Left ventricle myocardium inferior (tissue), 1 donor: ENCODE measurements at regions not wholly inside any gene's neighbourhood (a gene's known extent, or its start where the extent isn't known, plus 50 kb on each side); places are given as distances from the start of the nearest gene placed in this dataset.
A peak's percentile ranks its signal among the peaks of the same experiment; 100 is the strongest.
"Not testable (repeated sequence)": the region's sequence is repeated elsewhere in the genome, so short reads cannot be mapped to it uniquely, and the experiment has no call there.

Experiments
- DNase-seq: peaks from one replicate; pipeline ENCODE4 v3.0.0-alpha.2; 2020
- H3K27ac ChIP-seq: fragments of 200-600 bp; replicated peaks from 2 replicates; pipeline ENCODE4 v1.8.0; 2021
- H3K27me3 ChIP-seq: fragments of 200-600 bp; 2 replicates; pipeline ENCODE4 v1.8.0; 2021; ENCODE audit warnings: low read depth
- H3K36me3 ChIP-seq: fragments of 200-600 bp; 2 replicates; pipeline ENCODE4 v1.8.0; 2021
- H3K4me1 ChIP-seq: fragments of 200-600 bp; 2 replicates; pipeline ENCODE4 v1.8.0; 2021
- H3K4me3 ChIP-seq: fragments of 200-600 bp; 2 replicates; pipeline ENCODE4 v1.8.0; 2021; ENCODE audit warnings: mild to moderate bottlenecking, moderate library complexity
- H3K9me3 ChIP-seq: fragments of 200-600 bp; replicated peaks from 2 replicates; pipeline ENCODE4 v1.8.0; 2021
- CTCF ChIP-seq: fragments of 200-600 bp; IDR thresholded peaks from 2 replicates; pipeline ENCODE4 v1.8.0; 2021; ENCODE audit warnings: antibody characterized with exemption, mild to moderate bottlenecking, borderline replicate concordance
- intact Hi-C: fragments of 100-400 bp; cut with micrococcal nuclease; formaldehyde crosslinking; loops from one replicate; pipeline ENCODE4 v1.11.0; 2022
- donor health status: DM: no; HTN: yes; CAD: no; lungs with severe emphysema.

- H3K4me3 ChIP-seq, intact Hi-C loops, H3K9me3 ChIP-seq, DNase-seq, H3K4me1 ChIP-seq, H3K36me3 ChIP-seq, H3K27ac ChIP-seq: not testable (repeated sequence)
- peak; percentile 44 for TF ChIP-seq CTCF
- peaks cover 51% of the 10 kb centered on the region for H3K27me3 ChIP-seq
These were observed 130.7 kb downstream of the CRLF3 start for GRCh38 chr17:30693772-30694171.

- intact Hi-C loops, H3K4me1 ChIP-seq, DNase-seq, H3K4me3 ChIP-seq, H3K9me3 ChIP-seq, H3K27ac ChIP-seq, H3K36me3 ChIP-seq: not testable (repeated sequence)
- H3K27me3 ChIP-seq: peaks cover 44% of the 10 kb centered on the region
These were observed 135.1 kb downstream of the CRLF3 start for GRCh38 chr17:30689266-30690000.

- H3K9me3 ChIP-seq, H3K4me1 ChIP-seq, H3K27ac ChIP-seq, intact Hi-C loops, H3K4me3 ChIP-seq, DNase-seq, H3K36me3 ChIP-seq: not testable (repeated sequence)
- peaks cover 35% of the 10 kb centered on the region for H3K27me3 ChIP-seq
These were observed 137.7 kb downstream of the CRLF3 start for GRCh38 chr17:30686538-30687479.

GRCh38 chr17:30682280-30682679, 142.2 kb downstream of the CRLF3 start:
- H3K27me3 ChIP-seq: peaks cover 25% of the 10 kb centered on the region
- H3K9me3 ChIP-seq, H3K36me3 ChIP-seq, DNase-seq, H3K4me3 ChIP-seq, H3K27ac ChIP-seq, H3K4me1 ChIP-seq, intact Hi-C loops: not testable (repeated sequence)

GRCh38 chr17:30680681-30681080, 143.8 kb downstream of the CRLF3 start:
- Histone ChIP-seq H3K9me3 (peaks cover 24% of the 10 kb centered on the region), H3K27me3 (peaks cover 20% of the 10 kb centered on the region)
- DNase-seq, H3K4me1 ChIP-seq, intact Hi-C loops, H3K36me3 ChIP-seq, H3K4me3 ChIP-seq, H3K27ac ChIP-seq: not testable (repeated sequence)

GRCh38 chr17:30677550-30678249, 146.8 kb downstream of the CRLF3 start:
- no peak for DNase-seq
- no peak for TF ChIP-seq CTCF
- Histone ChIP-seq H3K36me3 (no peaks in the 10 kb centered on the region), H3K27ac (no peak overlapping the region), H3K4me3 (no peak overlapping the region), H3K27me3 (peaks cover 8% of the 10 kb centered on the region), H3K9me3 (peaks cover 24% of the 10 kb centered on the region), H3K4me1 (no peaks in the 10 kb centered on the region)
- intact Hi-C loops: no loop called here

- H3K27ac ChIP-seq, DNase-seq, H3K27me3 ChIP-seq, H3K4me1 ChIP-seq, H3K4me3 ChIP-seq, H3K36me3 ChIP-seq, intact Hi-C loops: not testable (repeated sequence)
- H3K9me3 ChIP-seq: peaks cover 24% of the 10 kb centered on the region
These were observed 148.6 kb downstream of the CRLF3 start for GRCh38 chr17:30675777-30676492.

GRCh38 chr17:30669217-30669649, 155.3 kb downstream of the CRLF3 start:
- H3K27me3 ChIP-seq, H3K4me1 ChIP-seq, intact Hi-C loops, H3K27ac ChIP-seq, H3K4me3 ChIP-seq, H3K9me3 ChIP-seq, DNase-seq, H3K36me3 ChIP-seq: not testable (repeated sequence)

- H3K4me1 ChIP-seq, H3K27ac ChIP-seq, H3K27me3 ChIP-seq, H3K36me3 ChIP-seq, intact Hi-C loops, H3K9me3 ChIP-seq, DNase-seq: not testable (repeated sequence)
- peak overlapping the region; percentile 64 for H3K4me3 ChIP-seq
These were observed 155.9 kb downstream of the CRLF3 start for GRCh38 chr17:30668360-30669181.

- H3K27ac ChIP-seq, intact Hi-C loops, H3K9me3 ChIP-seq, H3K27me3 ChIP-seq, H3K4me1 ChIP-seq, H3K36me3 ChIP-seq: not testable (repeated sequence)
- peak overlapping the region; percentile 64 for H3K4me3 ChIP-seq
- peak; percentile 54 for DNase-seq
These were observed 156.7 kb downstream of the CRLF3 start for GRCh38 chr17:30667657-30668359.
